Neutrophil (primary cell): ENCODE measurements at regions not wholly inside any gene's neighbourhood (a gene's known extent, or its start where the extent isn't known, plus 50 kb on each side); places are given as distances from the start of the nearest gene placed in this dataset.

Experiments used
- H3K27ac ChIP-seq: fragments of 200-600 bp; sonication (generic); 2 replicates; pipeline ENCODE4 v1.5.1; 2016; ENCODE audit warnings: mild to moderate bottlenecking, moderate library complexity
- H3K27me3 ChIP-seq: fragments of 200-600 bp; sonication (generic); 2 replicates; pipeline ENCODE4 v1.6.0; 2016; ENCODE audit warnings: mild to moderate bottlenecking
- H3K36me3 ChIP-seq: fragments of 200-600 bp; sonication (generic); 2 replicates; pipeline ENCODE4 v1.5.1; 2017
- H3K4me1 ChIP-seq, 2 experiments: fragments of 200-600 bp in 1 of 2; sonication (generic) in 1 of 2; 1 replicate in 1 of 2; 2 replicates in 1 of 2; pipeline versions ENCODE4 v1.5.1 to v1.6.1; 2013 to 2016; ENCODE audit warnings: low read depth in 1 of 2, low read length in 1 of 2, mild to moderate bottlenecking in 1 of 2, moderate library complexity in 1 of 2; ENCODE audit not compliant: control insufficient read depth in 1 of 2, insufficient read depth in 1 of 2
- H3K4me3 ChIP-seq, 2 experiments: fragments of 200-600 bp in 1 of 2; sonication (generic) in 1 of 2; 1 replicate in 1 of 2; 2 replicates in 1 of 2; pipeline ENCODE4 v1.5.1; 2013 to 2016; ENCODE audit warnings: low read depth in 1 of 2, low read length in 1 of 2, mild to moderate bottlenecking in 1 of 2, moderate library complexity in 1 of 2
- H3K9me3 ChIP-seq: fragments of 200-600 bp; sonication (generic); 2 replicates; pipeline ENCODE4 v1.5.1; 2016
- TF ChIP-seq, protein P1 (sequence below): fragments of 200-600 bp; sonication (generic); IDR thresholded peaks from 2 replicates; pipeline ENCODE4 v1.5.1; 2016; ENCODE audit warnings: antibody characterized with exemption

DNA sequence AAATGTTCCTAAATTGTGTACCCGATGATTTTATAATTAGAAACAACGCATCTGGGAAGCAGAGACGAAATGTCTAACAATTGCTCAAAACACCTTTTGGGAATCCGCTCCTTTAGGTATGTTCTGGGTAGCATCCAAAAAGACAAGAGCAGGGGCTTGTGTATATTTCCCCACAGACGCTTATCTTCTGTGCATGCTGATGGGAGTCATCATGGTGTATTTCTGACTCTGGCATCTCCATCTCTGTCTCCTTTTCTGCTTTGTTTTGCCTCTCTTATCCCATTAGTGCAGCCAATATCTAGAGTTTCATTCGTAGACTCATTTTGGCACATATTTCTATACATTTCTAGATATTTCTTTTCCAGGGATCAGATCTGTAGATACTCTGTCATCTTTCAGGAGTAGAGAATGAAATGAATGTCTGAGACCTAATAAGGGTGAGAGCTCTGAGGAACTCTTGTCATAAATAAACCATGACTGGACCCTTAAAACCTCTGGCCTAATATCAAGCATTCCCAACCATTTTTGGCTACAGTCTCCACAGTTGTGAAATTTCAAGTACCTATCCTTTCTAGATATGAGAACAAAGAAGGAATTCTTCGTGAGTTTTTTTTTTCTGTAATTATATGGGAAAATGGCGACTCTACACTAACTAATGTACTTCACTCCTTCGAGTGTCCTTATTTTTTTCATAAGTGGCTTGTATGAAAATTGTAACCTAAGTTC, 508.2 kb downstream of the ACTL7B start:
- no peaks in the 10 kb centered on the region for H3K4me1 ChIP-seq
- no peak overlapping the region for H3K4me3 ChIP-seq
- H3K27me3 ChIP-seq: no peaks in the 10 kb centered on the region
- no peak overlapping the region for H3K27ac ChIP-seq
- H3K9me3 ChIP-seq: no peaks in the 10 kb centered on the region
- H3K36me3 ChIP-seq: no peaks in the 10 kb centered on the region
- TF ChIP-seq, protein P1, sequence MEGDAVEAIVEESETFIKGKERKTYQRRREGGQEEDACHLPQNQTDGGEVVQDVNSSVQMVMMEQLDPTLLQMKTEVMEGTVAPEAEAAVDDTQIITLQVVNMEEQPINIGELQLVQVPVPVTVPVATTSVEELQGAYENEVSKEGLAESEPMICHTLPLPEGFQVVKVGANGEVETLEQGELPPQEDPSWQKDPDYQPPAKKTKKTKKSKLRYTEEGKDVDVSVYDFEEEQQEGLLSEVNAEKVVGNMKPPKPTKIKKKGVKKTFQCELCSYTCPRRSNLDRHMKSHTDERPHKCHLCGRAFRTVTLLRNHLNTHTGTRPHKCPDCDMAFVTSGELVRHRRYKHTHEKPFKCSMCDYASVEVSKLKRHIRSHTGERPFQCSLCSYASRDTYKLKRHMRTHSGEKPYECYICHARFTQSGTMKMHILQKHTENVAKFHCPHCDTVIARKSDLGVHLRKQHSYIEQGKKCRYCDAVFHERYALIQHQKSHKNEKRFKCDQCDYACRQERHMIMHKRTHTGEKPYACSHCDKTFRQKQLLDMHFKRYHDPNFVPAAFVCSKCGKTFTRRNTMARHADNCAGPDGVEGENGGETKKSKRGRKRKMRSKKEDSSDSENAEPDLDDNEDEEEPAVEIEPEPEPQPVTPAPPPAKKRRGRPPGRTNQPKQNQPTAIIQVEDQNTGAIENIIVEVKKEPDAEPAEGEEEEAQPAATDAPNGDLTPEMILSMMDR: no peak

DNA sequence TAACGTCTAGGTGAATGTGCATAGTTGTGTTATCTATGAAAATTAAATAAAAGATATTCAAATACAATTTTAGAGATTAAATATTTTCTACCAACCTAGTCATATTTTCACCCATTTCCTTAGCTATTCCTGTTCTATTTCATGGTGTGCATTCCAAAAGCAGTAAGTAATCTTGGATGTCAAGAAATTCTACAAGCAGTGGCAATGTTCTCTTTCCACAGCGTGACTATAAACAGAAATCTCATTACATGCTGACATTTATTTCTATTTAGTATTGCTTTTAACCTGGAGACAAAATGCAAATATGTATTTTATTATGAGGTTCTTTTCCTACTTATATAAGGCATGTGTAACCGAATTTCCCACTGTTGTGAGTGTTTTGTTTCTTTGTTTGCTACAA, 510.0 kb downstream of the ACTL7B start:
- H3K9me3 ChIP-seq: no peaks in the 10 kb centered on the region
- no peaks in the 10 kb centered on the region for H3K36me3 ChIP-seq
- H3K27me3 ChIP-seq: no peaks in the 10 kb centered on the region
- H3K4me3 ChIP-seq: no peak overlapping the region
- no peaks in the 10 kb centered on the region for H3K4me1 ChIP-seq
- TF ChIP-seq, protein P1: no peak
- no peak overlapping the region for H3K27ac ChIP-seq

DNA sequence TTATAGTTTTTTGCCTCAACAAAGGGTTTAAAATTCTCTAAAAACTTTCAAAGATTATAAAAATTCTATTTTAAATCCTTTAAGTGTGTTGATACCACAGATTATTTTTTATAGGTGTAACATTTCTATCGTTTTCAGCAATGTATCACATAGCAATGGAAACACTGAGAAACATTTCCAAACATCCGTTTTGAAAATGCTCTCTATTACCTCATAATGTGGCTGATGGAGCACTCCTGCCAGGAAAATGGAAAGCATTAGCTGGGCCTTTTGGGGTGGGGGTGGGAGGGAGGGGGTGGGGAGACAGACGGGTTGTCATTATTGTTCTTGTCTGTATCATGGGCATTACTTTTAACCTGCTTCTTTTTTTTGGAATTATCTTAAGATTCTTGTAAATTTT, 516.5 kb downstream of the ACTL7B start:
- Histone ChIP-seq H3K27me3 (no peaks in the 10 kb centered on the region), H3K4me3 (no peak overlapping the region), H3K9me3 (no peaks in the 10 kb centered on the region), H3K4me1 (no peaks in the 10 kb centered on the region), H3K36me3 (no peaks in the 10 kb centered on the region), H3K27ac (no peak overlapping the region)
- TF ChIP-seq, protein P1: no peak

DNA sequence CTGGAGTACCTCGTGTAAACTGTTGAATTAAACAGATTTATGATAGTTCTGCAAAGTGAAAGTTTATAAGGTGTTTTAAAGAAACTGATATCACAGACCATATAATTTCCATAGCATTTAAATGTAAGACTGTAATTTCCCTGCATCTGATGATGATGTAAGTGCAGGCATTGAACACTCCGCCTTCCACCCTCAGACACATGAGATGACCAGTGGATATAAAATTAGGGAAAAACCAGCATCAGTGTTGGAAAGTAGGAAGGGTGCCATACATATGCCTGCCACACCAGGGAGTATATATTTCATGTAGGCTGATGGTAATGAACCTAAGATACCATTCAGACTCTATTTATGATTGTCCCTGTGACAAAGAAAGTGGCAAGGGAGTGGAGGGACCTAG, 519.2 kb downstream of the ACTL7B start:
- Histone ChIP-seq H3K9me3 (no peaks in the 10 kb centered on the region), H3K27me3 (no peaks in the 10 kb centered on the region), H3K4me3 (no peak overlapping the region), H3K4me1 (no peaks in the 10 kb centered on the region), H3K36me3 (no peaks in the 10 kb centered on the region), H3K27ac (no peak overlapping the region)
- TF ChIP-seq, protein P1: no peak

DNA sequence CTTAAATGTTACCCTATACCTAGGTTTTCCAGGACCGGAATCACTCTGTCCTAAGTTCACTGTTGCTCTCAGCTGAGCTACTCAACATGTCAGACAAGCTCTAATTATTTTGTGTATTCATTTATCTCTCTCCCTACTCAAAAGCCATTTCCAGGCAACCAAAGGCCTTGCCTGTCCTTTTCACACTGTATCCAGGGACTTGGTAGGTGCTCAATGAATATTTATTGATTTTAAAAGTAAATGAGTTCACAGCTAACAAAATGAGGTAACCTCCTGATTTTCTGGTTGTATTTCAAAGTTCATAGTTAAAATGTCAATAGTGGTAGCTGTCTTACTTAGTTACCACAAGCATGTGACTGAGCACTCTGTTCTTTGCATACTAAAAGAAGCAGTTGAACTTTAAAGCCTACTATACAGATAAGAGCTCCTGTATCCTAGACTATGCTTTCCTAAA, 522.2 kb downstream of the ACTL7B start:
- no peak overlapping the region for H3K4me3 ChIP-seq
- no peaks in the 10 kb centered on the region for H3K9me3 ChIP-seq
- no peaks in the 10 kb centered on the region for H3K36me3 ChIP-seq
- H3K4me1 ChIP-seq: no peaks in the 10 kb centered on the region
- H3K27me3 ChIP-seq: no peaks in the 10 kb centered on the region
- H3K27ac ChIP-seq: no peak overlapping the region
- TF ChIP-seq, protein P1: no peak
